SKM-1 treated with dmso at 0.1 percent for 144 hours (cell line): ENCODE measurements at regions not wholly inside any gene's neighbourhood (a gene's known extent, or its start where the extent isn't known, plus 50 kb on each side); places are given as distances from the start of the nearest gene placed in this dataset.

ENCODE experiments used
- DNase-seq: peaks from one replicate; lab custom pipeline; 2025; ENCODE audit not compliant: unreplicated experiment; lab: John Stamatoyannopoulos, UW

DNA sequence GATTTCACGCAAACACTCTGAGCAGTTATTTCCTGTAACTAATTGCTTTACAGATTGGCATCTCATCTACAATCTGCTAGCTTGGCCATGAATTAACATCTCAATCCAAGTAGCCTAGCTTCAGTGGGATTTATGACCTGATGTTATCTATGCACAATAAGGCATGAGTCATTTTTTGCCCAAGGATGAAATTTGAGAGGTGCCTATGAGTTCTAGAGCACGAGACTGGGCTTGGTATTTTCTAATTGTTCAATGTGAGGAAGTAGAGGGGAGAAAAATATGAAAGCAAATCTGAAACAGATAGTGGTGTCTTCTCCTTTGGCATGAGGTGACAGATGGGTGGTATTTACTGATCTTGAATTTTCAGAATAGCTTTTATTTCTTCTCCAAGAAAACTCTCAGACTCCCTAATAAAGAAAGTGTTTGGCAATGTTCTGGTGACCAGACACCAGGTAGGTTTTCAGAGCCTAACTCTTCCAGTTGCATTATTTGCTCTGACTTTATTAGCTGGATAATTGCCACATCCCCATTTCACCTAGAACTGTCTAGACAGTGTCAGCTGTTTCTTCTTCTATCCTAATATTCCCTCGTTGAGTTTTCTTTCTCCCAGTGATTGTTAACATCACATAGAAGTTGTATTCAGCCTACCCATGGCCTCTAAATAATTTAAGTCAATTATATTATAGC is 301.0 kb upstream of the UMPS start:
- no peak for DNase-seq

DNA sequence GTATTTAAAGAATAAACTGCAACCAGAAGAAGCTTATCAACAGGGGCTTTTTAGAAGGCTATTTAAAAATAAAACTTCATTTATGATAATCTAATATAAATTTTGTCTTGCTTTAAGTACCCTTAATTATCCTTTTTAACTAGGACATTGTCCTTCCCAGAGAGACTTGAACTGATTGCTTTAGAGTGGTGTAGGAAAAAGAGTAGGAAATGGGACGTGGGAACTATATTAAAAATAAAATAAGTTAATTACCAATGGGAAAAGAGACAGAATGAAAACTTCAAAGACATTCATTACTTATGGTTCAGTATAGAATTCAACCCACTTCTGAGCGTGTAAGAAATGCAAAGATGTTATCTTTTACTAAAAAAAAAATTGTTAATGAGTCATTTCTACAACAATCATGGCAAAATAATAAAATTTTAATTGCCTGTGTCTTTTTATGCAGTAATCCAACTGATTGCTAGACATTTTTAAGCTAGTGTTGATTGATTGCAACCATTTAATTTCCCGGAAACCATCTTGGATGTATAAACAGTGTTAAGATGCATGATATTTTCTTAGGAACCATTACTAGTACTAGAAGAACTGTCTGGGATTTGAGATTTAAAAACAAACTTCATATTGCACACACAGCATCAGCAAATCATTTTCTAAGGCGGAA is 298.8 kb upstream of the UMPS start:
- DNase-seq = no peak

DNA sequence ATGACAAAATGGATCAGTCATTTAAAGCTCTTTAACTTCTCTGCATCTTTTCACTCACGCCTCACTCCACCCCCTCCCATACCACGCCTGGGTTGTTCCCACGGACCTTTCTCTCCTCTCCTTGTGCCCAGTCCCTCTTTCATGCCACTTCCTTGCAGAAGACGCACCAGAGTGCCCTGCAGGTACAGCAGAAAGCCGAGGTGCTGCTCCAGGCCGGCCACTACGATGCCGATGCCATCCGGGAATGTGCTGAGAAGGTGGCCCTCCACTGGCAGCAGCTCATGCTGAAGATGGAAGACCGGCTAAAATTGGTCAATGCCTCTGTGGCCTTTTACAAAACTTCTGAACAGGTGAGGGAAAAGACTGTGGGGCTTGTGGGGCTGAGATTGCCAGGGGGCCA is 296.1 kb upstream of the UMPS start:
- no peak for DNase-seq

DNA sequence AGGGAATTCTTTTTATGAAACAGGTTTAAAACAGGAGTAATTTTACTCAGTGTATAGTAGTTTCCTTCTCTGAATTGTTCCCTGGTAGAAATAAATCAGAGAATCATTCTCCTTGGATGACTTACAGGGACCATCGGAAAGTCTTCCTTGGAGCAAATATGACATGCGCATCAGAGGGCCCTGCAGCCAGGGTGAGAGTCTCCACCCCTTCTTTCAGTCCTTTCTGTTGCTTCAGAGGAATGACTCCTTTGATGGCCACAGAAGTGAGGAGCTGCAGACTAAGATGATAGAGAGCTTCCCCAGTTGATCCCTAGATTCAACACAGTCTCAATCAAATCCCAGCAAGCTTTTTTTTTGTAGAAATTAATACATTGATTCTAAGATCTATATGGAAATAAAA is 294.8 kb upstream of the UMPS start:
- no peak for DNase-seq

DNA sequence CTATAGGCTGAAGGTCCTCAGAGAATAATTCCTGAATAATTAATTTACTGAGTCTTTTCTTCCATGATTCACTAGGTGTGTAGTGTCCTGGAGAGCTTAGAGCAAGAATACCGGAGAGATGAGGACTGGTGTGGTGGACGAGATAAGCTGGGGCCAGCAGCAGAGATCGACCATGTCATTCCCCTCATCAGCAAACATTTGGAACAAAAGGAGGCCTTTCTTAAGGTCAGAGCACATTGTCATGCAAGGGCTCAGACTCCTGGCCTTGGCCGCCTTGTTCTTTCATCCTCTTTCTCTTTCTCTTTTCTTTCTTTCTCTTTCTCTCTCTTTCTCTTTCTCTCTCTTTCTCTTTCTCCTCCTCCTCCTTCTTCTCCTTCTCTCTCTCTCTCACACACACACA is 291.4 kb upstream of the UMPS start:
- no peak for DNase-seq

DNA sequence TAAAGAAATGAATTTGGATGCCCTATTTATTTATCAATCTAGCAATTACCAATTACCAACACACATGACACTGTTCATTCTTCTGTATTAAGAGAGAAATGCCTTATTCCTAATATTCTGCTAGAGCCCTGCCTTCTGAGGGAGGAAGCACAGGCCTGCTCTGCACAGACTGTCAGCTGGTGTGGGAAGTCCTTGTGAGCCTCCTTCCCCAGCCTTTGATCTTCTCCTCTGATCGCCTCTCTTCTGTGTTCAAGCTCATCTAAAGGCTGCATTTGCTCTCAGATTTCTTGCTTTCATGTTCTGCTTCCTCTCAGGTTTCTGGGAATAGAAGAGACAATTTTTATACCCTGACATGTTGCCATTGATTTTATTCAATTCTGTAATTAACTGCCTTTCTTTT is 290.6 kb upstream of the UMPS start:
- DNase-seq = no peak

DNA sequence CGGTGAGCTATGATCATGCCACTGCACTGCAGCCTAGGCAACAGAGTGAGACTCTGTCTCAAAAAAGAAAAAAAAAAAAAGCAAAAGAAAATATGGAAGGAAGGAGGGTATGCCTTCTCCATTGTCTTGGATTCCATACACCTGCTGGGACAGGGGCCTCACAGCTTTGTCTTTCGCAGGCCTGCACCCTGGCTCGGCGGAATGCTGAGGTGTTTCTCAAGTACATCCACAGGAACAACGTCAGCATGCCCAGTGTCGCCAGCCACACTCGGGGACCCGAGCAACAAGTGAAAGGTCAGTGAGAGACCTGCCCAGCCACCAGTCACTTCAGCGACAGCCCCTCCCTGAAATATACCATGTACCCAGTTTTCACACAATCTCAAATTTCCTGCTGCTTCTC is 288.5 kb upstream of the UMPS start:
- DNase-seq = no peak

DNA sequence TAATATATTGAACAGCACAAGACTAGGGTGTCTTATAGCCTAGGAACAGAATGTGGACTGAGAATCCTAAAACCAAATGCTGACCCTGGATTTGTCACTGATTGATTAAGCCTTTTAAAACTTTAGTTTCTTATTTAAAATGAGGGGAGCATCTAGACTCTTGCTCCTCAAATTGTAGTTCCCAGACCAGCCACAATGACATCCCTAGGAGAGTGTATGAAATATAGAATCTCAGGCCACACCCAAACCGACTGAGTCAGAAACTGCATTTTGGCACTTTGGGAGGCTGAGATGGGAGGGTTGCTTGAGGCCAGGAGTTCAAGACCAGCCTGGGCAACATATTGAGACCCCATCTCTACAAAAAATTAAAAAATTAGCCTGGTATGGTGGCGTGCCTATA is 287.8 kb upstream of the UMPS start:
- DNase-seq = no peak

DNA sequence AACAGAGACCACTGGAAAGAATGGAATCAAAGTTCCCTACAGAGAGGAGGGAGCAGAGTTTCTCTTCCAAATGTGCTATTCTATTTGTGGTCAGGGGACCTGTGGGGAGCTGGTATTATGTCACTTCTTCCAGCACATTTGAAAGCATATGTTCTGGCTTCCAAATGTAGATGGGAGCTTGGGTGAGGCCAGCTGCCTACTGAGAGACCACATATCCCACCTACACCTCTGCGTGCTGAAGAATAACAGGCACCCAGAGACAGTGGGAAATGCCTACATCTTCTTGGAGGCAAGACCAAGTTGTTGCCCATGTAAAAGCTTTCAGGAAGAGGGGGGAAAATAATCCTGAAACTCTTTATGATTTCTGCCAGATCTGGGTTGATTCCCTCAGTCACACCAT is 286.8 kb upstream of the UMPS start:
- DNase-seq = no peak

DNA sequence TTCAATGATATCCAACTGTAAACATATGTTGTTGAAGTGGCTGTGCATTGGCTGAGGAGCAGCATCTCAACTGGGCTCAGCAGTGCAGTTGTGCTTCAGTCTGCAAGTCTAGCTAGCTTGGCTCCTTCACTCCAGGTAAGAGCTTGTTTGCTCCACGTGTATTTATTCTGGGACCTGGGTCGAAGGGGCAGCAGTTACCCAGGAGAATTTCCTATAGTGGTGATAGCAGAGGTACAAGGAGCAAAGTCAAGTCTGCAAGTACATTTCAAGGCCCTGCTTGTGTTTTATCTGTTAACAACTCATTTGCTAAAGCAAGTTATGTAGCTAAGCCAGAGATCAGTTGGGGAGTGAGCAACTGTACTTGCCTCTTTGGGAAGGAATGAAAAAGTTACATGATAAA is 286.2 kb upstream of the UMPS start:
- DNase-seq = no peak

DNA sequence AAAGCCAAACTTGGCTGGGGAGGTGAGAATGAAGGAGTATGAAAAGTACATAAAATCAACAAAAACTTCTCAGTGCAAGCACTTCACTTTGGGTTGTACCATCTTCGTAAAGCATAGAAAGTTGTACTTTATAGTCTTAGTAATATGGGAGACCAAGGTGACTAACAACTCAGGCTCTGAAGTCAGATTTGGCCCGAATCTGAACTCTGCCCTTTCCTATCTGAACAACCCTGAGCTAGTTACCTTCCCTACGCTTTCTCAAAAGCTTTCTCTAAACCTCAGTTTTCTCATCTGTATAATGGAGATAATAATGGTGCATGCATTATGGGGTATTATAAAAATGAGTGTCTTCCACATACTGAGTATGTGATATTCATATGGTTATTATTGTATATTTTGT is 285.4 kb upstream of the UMPS start:
- DNase-seq = no peak

DNA sequence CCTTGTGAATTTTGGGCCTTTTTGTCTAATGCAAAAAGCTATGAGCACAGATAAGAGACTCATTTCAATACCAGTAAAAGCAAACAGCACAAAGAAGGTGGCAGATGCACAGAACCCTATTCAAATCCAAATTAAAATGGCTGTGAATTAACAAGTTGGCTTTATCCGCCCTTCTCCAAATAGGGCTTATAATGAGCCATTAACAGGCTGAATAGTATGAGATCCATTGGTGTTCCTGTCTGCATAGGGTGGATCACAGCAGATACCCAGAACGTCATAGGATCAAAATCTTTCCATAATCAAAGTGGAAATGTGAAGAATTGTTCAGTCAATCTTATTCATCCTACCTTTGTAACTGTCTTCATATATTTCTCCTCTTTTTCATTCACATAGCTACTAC is 282.4 kb upstream of the UMPS start:
- no peak for DNase-seq

DNA sequence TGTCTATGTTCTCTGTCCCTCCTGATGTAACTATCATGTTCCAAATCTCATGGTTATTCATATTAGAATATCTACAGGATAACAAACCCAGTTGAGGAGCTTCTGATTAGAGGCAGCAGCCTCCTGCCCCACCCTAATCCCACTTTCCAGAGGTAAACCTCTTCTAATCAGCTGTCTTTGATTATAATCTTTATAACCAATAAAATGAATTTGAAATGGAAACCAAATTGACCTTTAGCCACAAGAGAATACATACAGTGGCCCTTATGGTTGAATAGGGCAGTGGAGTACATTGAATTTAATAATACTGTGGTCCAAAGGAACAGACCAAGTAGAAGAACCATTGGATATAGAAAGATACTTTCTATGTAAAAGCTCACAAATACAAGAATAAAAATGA is 281.3 kb upstream of the UMPS start:
- no peak for DNase-seq

DNA sequence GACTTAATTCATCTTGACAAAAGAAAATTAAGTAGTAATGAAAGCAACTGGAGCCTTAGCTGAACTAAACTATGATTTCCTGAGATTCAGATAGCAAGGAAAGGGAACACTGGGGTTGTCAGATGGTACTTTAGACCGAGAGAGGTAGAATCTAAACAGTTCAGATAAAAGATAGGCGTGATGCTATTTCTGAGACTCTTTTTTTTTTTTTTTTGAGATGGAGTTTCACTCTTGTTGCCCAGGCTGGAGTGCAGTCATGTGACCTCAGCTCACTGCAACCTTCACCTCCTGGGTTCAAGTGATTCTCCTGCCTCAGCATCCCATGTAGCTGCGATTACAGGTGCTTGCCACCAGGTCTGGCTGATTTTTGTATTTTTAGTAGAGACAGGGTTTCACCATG is 279.9 kb upstream of the UMPS start:
- no peak for DNase-seq

DNA sequence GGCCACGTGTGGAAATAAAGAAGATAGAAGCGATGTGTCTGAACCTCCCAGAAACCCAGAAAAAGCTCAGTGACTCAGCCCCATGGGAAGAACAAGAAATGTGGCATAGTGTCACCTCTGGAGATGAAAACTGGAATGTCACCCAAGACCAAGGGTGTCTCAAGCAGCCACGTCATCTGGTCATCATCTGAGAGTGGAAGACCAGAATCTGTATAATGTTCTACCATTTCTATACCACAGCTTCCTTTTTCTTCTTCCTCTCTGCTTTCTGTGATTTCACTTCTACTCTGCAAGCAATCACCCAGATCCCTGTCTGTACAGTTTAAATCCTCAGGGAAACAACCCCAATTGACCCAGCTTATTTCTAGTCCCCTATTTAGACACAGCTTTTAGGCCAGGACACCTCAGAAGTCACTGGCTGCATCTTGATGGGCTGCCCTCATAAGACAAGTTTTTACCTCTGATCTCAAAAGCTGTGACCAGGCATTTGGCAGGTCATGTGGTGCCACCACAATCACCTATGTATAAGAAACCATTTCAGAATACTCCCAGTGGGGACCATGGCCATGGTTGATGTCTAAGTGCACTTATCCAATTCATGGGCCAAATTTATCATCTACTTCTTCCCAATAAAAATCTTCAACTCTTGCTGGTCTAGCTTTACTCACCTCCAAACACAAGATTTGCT is 278.5 kb upstream of the UMPS start:
- DNase-seq = peak; percentile 5

DNA sequence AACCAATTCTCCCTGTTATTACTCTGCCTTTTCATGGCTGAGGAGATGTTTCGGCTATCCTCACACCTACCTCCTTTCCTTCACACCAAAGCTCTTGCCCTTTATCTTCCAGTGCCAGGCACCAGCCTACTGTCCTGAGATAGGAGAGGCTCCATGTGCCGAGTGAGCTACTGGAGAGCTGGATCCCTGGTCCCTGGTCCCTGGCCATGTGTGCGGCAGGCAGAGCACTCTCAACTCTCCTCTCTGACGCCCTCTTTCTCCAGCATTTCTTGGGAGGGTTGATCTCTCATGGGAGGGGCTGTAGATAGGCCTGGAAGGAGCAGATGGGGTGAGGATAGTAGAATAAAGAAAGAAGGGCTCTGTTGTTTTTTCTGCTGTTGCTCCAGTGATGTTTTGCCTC is 277.1 kb upstream of the UMPS start:
- no peak for DNase-seq

DNA sequence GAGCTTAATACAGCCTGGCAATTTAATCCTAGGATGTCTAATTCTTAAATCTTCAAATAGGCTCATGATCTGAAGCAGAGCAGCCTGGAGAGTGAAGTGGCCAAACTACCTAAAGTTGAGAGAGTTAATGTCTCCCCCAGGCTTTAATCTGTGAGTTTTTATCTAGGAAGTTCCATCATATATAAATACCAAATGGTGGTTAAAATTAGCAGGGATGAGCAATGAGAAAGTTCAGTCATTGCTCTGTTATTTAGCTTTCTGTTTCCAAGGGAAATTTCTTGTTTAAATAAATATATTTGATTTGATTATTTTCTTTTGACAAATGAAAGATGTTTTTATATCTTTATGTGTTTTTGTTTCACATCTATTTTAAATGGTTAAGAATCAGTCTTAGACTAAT is 274.4 kb upstream of the UMPS start:
- no peak for DNase-seq

DNA sequence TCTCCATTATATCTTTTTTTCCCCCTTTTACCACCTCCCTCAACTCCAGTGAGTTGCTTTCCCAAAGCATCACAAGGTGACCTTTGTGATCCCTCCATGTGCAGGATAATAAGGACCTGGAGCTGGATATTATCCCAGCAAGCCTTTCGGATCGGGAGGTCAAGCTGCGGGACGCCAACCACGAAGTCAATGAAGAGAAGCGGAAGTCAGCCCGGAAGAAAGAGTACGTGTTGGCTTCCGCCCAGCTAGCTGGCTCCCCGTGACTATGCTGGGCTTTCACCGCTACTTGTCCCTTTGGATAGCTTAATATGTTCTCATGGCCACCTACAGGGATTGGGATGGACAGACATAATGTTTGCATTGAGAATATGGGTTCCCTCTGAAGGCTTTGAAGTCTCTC is 273.7 kb upstream of the UMPS start:
- no peak for DNase-seq

DNA sequence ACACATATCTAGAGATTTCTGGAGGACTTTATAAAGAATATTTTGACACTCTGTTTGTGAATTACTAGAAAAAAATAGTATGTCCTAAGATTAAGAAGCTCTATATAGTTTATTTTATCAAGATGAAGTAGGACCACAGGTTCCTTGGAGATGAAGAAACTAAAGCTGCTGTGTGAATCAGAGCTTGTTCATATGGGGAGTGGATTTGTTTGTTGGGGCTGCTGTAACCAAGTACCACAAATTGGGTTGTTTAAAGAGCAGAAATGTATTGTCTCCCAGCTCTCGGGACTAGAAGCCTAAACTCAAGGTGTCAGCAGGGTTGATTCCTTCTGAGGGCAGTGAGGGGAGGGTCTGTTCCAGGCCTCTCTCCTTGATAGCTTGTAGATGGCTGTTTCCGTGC is 270.6 kb upstream of the UMPS start:
- DNase-seq = no peak

DNA sequence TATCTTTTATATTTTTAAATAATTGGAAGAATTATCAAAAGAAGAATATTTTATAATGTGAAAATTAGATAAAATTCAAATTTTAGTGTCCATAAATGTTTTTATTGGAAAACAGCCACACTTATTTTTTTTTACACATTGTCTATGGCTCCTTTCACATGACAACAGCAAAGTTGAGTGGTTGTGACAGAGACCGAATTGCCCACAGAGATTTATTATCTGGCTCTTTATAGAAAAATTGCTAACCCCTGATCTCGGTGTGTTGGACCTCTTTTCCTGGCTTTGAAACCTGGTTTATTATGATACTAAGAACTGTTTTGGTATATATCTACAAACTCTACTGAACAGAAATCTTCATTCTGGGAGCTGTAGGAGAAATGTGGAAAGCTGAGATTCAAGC is 269.1 kb upstream of the UMPS start:
- no peak for DNase-seq

DNA sequence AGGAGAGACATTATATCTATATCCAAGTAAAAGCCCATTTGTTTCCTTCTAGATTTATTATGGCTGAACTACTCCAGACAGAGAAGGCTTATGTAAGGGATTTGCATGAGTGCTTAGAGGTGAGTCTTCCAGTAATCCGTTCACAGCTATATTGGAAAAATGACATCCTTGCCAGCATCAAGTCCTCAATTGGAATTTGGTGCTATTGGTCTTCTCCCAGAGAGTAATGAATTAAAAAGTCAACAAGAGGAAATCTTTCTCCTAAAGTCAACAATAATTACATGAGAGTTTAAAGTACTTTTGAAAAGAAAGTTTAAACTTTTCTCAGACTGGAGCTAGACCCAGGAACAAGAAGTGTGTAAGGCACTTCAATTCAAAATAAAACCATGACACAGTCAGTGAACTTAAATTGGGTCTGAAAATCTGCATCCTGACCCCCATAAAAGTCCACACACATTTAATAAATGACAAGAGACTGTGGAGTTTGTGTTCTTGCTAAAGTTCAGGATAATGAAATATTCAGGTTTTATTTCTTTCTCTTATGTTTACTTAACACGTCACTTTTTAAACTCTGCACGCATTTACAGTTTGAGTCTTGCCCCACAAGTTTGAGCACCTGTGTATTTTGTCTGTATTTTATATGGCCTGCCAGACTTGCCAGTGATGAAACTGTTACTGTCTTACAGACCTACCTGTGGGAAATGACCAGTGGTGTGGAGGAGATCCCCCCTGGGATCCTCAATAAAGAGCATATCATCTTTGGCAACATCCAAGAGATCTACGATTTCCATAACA is 268.2 kb upstream of the UMPS start:
- no peak for DNase-seq

DNA sequence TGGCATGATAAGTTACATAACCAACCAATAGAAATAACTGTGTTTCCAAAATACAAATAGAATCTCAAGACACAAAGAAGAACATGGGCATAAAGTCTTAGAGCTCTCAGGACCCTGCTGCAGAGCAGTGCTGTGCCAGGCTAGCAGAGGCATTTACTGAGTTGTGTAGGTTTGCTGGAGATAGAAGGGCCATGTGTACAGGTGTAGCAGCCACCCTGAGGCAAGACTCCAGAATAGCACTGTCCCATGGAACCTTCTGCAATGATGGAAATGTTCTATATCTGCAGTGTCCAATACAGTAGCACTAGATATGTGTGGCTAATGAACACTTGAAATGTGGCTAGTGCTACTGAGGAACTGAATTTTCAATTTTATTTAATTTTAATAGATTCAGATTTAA is 267.0 kb upstream of the UMPS start:
- no peak for DNase-seq
